ENCODE measurements at regions not wholly inside any gene's neighbourhood (a gene's known extent, or its start where the extent isn't known, plus 50 kb on each side); places are given as distances from the start of the nearest gene placed in this dataset.

DNA sequence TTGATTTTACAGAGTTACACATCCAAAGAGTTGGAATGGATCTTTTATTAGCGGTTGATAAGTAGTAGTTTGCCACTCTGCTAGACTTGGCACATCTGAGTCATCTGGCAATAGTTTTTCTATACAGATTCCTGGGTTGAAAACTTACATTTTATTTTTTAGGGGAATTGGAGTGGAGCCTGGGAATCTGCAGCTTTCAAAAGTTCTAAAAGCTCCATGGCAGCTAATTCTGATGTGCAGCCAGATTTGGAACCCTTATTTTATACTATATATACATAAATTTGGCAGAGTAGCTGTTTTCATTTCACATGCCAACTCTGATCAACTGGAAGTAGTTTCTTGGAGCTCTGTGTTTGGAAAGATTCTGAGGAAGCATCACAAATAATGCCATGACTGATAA lies 715.5 kb downstream of the TLR4 start:
- TF ChIP-seq POLR2AphosphoS5 (IDR thresholded peaks at IDR 0.05; ENCODE audit: low read depth, low read length), result no peak
- no peak for TF ChIP-seq POLR2A (IDR thresholded peaks at IDR 0.05; ENCODE audit: low read depth, low read length)
- no peak for TF ChIP-seq TAF1 (IDR thresholded peaks at IDR 0.05; ENCODE audit: low read depth, low read length)

All from GM12891 (cell line).